ENCODE measurements at regions not wholly inside any gene's neighbourhood (a gene's known extent, or its start where the extent isn't known, plus 50 kb on each side); places are given as distances from the start of the nearest gene placed in this dataset.
"Not testable (repeated sequence)": the region's sequence is repeated elsewhere in the genome, so short reads cannot be mapped to it uniquely, and the experiment has no call there.

GRCh38 chr6:28655164-28655563 lies 129.5 kb downstream of the GPX5 start:
- Histone ChIP-seq H3K27ac (no peak overlapping the region), H3K4me3 (no peak overlapping the region)

- no peak overlapping the region for H3K27ac ChIP-seq
- H3K4me3 ChIP-seq = no peak overlapping the region
Measured at GRCh38 chr6:28656715-28657114, 131.0 kb downstream of the GPX5 start.

DNA sequence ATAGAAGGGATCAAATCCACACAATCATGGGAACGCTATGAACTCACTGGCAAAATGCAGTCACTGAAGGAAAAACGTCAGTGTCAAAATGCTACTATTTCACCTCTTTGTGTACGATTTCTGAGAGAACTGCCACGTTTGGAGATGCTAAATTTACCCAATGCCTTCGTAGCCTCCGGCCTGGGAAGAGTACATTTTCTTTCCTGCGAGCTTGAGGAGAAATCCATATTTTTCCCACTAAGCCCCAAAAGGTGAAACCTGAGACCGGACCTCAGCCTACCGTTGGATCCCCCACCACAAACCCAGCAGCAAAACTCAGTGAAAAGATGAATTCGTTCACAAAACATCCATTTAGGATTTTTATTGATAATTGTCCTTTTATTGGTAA lies 131.7 kb downstream of the GPX5 start:
- Histone ChIP-seq H3K27ac (no peak overlapping the region), H3K4me3 (no peak overlapping the region)

DNA sequence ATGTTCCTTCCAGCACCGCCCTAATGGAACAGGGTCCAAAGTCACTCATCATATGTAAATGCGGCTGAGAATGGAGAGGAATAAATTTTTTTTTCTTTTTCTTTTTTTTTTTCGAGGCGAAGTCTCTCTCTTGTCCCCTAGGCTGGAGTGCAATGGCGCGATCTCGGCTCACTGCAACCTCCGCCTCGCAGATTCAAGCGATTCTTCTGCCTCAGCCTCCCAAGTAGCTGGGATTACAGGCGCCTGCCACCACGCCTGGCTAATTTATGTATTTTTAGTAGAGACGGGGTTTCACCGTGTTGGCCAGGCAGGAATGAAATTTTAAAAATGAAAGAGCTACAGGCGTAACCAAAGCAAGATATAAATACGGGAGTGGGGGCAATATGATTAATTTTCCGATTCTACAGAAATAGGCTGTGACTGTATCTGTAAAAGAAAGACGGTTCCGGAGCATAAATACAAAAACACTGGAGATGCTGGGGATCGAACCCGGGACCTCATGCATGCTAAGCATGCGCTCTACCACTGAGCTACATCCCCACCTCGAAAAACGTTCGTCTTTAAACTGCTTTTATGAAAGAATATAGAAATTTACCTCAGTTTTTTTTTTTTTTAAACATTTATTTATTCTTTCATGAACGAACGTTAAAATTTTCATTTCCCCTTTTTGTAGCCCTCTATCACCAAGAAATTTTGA lies 132.2 kb downstream of the GPX5 start:
- Histone ChIP-seq H3K27ac (no peak overlapping the region), H3K4me3 (peak overlapping the region in 3 of 7 experiments; percentile 3 to 13 (median 5))

DNA sequence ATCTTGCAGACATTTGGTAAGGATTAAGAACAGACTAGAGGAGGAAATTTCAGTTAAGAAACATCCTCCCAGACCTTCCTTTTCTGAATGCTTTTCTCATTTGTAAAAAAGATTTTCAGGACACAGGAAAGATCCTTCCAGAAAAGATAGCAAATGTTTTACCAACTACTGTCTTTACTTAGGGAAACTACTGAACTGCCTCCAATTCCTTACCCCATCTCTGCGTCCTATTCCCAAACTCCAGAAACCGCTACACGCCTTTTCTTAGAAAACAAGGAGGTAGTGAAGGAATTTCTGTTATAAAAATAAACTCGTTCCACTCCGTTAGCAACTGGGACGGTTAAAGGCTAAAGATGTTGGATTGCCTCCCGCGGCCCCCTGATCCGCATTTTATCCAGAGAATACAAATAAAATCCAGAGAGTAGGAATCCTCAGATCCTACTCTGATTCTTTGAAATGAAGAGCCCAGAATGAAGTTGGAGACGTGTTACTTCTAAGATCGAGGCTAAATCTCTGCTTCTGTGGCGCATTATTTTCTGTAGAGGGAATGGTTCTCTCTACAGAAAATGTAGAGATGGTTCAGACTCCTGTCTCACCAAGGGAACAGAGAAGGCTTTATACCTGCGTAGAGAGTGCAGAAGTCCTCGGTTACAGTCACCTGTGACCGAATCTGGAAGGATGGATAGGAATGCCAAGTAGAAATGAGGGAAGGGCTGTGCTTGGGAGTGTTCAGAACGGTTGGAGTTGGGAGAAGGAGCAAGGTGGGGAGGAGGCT lies 133.0 kb downstream of the GPX5 start:
- H3K27ac ChIP-seq = no peak overlapping the region
- H3K4me3 ChIP-seq = peak overlapping the region in 3 of 7 experiments; percentile 3 to 13 (median 5)

- no peak overlapping the region for H3K4me3 ChIP-seq
- no peak overlapping the region for H3K27ac ChIP-seq
Measured at GRCh38 chr6:28659250-28659566, 133.5 kb downstream of the GPX5 start.

- Histone ChIP-seq H3K4me3 (no peak overlapping the region), H3K27ac (no peak overlapping the region)
Measured at GRCh38 chr6:28661097-28661713, 135.5 kb downstream of the GPX5 start.

- Histone ChIP-seq H3K4me3 (no peak overlapping the region), H3K27ac (no peak overlapping the region)
Measured at GRCh38 chr6:28664870-28665396, 139.3 kb downstream of the GPX5 start.

GRCh38 chr6:28673417-28673786 lies 147.7 kb downstream of the GPX5 start:
- H3K4me3 ChIP-seq = no peak overlapping the region

DNA sequence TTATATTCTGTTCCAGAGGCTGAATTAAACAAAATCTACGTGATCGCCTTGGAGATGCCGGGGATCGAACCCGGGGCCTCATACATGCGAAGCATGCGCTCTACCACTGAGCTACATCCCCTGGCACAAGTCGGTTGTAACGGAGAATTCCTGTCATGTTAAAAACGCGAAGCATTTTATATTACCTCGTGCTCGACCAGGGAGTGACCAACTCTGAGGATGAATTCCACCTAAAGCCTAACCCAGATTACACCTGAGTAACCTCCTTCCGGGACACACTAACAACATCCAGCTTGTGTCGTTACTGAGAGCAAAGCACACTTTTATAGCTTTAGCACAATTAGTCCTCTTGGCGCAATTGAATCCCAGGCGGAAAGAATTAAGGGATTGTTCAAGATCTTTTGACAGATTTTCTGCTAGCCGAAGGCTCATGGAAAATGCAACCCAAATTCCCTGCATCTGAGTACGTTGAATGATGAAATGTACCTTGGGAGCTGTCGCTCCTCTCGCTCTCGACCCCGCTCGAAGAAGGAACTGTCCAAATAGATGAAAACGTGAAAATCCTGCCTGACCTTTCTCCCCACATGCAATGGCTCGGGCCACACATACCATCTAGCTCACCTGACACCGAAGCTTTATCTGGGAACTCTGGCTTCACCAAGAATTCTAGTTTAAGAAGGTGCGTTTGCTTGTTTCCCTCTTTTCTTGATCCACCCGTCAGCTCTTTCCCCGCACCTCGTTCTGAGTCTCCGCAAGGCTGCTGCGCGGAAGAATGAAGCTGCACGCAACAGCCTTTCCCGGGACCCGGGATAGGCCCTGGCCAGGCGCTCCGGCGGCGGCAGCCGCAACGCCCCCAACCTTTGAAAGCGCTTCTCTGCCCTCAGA lies 148.3 kb downstream of the GPX5 start:
- Histone ChIP-seq H3K4me3 (peak overlapping the region in 1 of 7 experiments; percentile 2), H3K27ac (no peak overlapping the region)

More at GRCh38 chr6:28673417-28673786, 147.7 kb downstream of the GPX5 start:
- H3K27ac ChIP-seq = no peak overlapping the region

- H3K4me3 ChIP-seq = no peak overlapping the region
- H3K27ac ChIP-seq = no peak overlapping the region
Measured at GRCh38 chr6:28675600-28675999, 149.9 kb downstream of the GPX5 start.

DNA sequence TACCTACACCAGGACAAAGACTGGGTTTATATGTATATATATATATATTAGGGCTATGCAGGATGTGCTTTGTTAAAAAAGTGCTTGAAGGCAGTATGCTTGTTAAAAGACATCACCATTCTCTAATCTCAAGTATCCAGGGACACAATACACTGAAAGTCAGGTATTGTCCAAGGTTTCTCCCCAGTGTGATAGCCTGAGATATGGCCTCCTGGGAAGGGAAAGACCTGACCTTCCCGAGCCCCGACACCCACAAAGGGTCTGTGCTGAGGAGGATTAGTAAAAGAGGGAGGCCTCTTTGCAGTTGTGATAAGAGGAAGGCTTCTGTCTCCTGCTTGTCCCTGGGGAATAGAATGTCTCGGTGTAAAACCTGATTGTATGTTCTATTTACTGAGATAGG lies 156.9 kb downstream of the GPX5 start:
- H3K4me3 ChIP-seq = no peak overlapping the region
- no peak overlapping the region for H3K27ac ChIP-seq

GRCh38 chr6:28682956-28683685 lies 157.4 kb downstream of the GPX5 start:
- H3K27ac ChIP-seq, H3K4me3 ChIP-seq: not testable (repeated sequence)

GRCh38 chr6:28683945-28684538 lies 158.4 kb downstream of the GPX5 start:
- Histone ChIP-seq H3K4me3 (no peak overlapping the region), H3K27ac (no peak overlapping the region)

DNA sequence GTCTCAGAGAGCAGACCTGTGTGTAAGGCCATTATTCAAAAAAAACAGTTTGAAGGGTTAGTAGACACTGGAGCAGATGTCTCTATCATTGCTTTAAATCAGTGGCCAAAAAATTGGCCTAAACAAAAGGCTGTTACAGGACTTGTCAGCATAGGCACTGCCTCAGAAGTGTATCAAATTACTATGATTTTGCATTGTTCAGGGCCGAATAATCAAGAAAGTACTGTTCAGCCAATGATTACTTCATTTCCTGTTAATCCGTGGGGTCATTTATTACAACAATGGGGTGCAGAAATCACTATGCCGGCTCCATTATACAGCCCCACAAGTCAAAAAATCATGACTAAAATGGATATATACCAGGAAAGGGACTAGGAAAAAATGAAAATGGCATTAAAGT lies 160.3 kb downstream of the GPX5 start:
- not testable (repeated sequence) for H3K27ac ChIP-seq, H3K4me3 ChIP-seq

DNA sequence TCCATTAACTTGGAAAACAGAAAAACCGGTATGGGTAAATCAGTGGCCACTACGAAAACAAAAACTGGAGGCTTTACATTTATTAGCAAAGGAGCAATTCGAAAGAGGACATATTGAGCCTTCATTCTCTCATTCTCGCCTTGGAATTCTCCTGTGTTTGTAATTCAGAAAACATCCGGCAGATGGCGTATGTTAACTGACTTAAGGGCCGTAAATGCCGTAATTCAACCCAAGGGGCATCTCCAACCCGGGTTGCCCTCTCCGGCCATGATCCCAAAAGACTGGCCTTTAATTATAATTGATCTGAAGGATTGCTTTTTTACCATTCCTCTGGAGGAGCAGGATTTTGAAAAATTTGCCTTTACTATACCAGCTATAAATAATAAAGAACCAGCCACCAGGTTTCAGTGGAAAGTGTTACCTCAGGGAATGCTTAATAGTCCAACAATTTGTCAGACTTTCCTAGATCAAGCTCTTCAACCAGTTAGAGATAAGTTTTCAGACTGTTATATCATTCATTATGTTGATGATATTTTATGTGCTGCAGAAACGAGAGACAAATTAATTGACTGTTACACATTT lies 160.9 kb downstream of the GPX5 start:
- H3K4me3 ChIP-seq, H3K27ac ChIP-seq: not testable (repeated sequence)

DNA sequence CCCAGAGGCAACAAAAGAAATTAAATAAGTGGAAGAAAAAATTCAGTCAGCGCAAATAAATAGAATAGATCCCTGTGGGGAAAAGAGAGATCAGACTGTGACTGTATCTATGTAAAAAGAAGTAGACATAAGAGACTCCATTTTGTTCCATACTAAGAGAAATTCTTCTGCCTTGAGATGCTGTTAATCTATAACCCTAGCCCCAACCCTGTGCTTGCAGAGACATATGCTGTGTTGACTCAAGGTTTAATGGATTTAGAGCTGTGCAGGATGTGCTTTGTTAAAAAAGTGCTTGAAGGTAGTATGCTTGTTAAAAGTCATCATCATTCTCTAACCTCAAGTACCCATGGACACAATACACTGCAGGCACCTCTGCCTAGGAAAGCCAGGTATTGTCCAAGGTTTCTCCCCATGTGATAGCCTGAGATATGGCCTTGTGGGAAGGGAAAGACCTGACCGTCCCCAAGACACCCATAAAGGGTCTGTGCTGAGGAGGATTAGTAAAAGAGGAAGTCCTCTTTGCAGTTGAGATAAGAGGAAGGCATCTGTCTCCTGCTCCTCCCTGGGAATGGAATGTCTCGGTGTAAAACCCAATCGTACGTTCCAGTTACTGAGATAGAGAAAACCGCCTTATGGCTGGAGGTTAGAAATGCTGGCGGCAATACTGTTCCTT lies 161.8 kb downstream of the GPX5 start:
- not testable (repeated sequence) for H3K4me3 ChIP-seq, H3K27ac ChIP-seq

DNA sequence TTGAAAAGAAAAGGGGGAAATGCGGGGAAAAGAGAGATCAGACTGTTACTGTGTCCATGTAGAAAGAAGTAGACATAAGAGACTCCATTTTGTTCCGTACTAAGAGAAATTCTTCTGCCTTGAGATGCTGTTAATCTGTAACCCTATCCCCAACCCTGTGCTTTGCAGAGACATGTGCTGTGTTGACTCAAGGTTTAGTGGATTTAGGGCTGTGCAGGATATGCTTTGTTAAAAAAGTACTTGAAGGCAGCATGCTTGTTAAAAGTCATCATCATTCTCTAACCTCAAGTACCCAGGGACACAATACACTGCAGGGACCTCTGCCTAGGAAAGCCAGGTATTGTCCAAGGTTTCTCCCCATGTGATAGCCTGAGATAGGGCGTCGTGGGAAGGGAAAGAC lies 166.3 kb downstream of the GPX5 start:
- H3K4me3 ChIP-seq = not testable (repeated sequence)

More for the DNA sequence above, 166.3 kb downstream of the GPX5 start:
- not testable (repeated sequence) for H3K27ac ChIP-seq

All from skin epidermis (tissue), 12 donors.